ENCODE measurements at regions not wholly inside any gene's neighbourhood (a gene's known extent, or its start where the extent isn't known, plus 50 kb on each side); places are given as distances from the start of the nearest gene placed in this dataset.

DNA sequence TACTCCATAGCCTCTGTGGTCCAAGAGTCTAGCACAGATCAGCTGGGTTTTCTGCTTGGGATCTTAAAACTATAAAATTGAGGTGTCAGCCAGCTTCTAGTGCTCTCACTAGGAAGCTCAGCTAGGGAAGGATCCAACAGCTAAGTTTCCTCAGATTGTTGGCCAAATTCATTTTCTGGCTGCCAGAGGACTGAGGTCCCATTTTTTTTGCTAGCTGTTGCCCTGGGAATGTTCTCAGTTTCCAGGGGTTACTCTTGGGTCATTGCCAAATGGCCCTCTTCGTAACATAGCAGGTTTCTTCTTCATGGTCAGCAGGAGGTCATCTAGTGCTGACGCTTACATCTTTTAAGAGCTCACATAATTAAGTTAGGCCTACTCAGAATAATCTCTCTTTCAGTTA lies 2178.2 kb downstream of the ARAP2 start:
- FAIRE-seq (no peak), DNase-seq (no peak)
- Histone ChIP-seq H3K4me1 (ENCODE audit: control insufficient read depth in 2 of 3, insufficient read depth in 2 of 3, low read depth in 1 of 3, low read length in 3 of 3) (no peaks in the 10 kb centered on the region), H3K27me3 (ENCODE audit: control insufficient read depth, insufficient read depth, low read length) (no peaks in the 10 kb centered on the region), H3K4me3 (ENCODE audit: low read length in 3 of 3) (no peak overlapping the region), H3K9ac (ENCODE audit: low read length in 3 of 3) (no peak overlapping the region), H3K36me3 (ENCODE audit: control insufficient read depth in 2 of 3, insufficient read depth in 3 of 3, low read length in 3 of 3) (no peaks in the 10 kb centered on the region), H3K27ac (ENCODE audit: low read depth in 2 of 2, low read length in 2 of 2) (no peak overlapping the region), H3K9me3 (ENCODE audit: control insufficient read depth in 2 of 3, insufficient read depth in 1 of 3, low read length in 3 of 3) (no peaks in the 10 kb centered on the region)
- intact Hi-C loops (cut with DNase I): no loop called here
- no peak for TF ChIP-seq CTCF (IDR thresholded peaks at IDR 0.05; ENCODE audit: borderline replicate concordance, extremely low read depth, insufficient read depth)

GRCh38 chr4:34091451-34091850 lies 2152.9 kb downstream of the ARAP2 start:
- no peak overlapping the region for H3K4me3 ChIP-seq (ENCODE audit: low read length in 3 of 3)
- no peaks in the 10 kb centered on the region for H3K27me3 ChIP-seq (ENCODE audit: control insufficient read depth, insufficient read depth, low read length)
- TF ChIP-seq CTCF (IDR thresholded peaks at IDR 0.05; ENCODE audit: borderline replicate concordance, extremely low read depth, insufficient read depth): no peak
- no peaks in the 10 kb centered on the region for H3K4me1 ChIP-seq (ENCODE audit: control insufficient read depth in 2 of 3, insufficient read depth in 2 of 3, low read depth in 1 of 3, low read length in 3 of 3)
- no peak for DNase-seq
- no peaks in the 10 kb centered on the region for H3K9me3 ChIP-seq (ENCODE audit: control insufficient read depth in 2 of 3, insufficient read depth in 1 of 3, low read length in 3 of 3)
- H3K36me3 ChIP-seq (ENCODE audit: control insufficient read depth in 2 of 3, insufficient read depth in 3 of 3, low read length in 3 of 3): no peaks in the 10 kb centered on the region
- intact Hi-C loops (cut with DNase I): no loop called here
- no peak overlapping the region for H3K9ac ChIP-seq (ENCODE audit: low read length in 3 of 3)
- H3K27ac ChIP-seq (ENCODE audit: low read depth in 2 of 2, low read length in 2 of 2): no peak overlapping the region
- FAIRE-seq: no peak

DNA sequence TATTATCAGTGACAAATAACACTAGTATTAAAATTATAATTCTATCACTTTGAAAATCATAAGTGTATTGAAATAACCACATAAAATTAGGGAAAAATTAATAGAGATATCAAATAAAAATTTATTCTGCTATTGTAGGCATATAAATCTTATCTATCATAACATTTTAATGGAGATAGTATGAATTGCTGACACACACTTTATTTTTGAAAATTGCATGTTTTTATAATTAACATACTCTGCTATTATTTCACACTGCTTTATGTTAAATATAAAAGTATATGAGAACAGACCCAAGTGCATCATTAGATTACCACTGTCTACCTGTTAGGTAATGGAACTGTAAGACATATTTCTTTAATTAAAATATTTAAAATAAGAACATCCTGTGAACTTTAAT lies 2150.2 kb downstream of the ARAP2 start:
- FAIRE-seq (no peak), DNase-seq (no peak)
- H3K27ac ChIP-seq (ENCODE audit: low read depth in 2 of 2, low read length in 2 of 2): no peak overlapping the region
- intact Hi-C loops (cut with DNase I): no loop called here
- H3K4me3 ChIP-seq (ENCODE audit: low read length in 3 of 3): no peak overlapping the region
- no peak overlapping the region for H3K9ac ChIP-seq (ENCODE audit: low read length in 3 of 3)
- H3K27me3 ChIP-seq (ENCODE audit: control insufficient read depth, insufficient read depth, low read length): no peaks in the 10 kb centered on the region
- H3K36me3 ChIP-seq (ENCODE audit: control insufficient read depth in 2 of 3, insufficient read depth in 3 of 3, low read length in 3 of 3): no peaks in the 10 kb centered on the region
- H3K4me1 ChIP-seq (ENCODE audit: control insufficient read depth in 2 of 3, insufficient read depth in 2 of 3, low read depth in 1 of 3, low read length in 3 of 3): no peaks in the 10 kb centered on the region
- no peaks in the 10 kb centered on the region for H3K9me3 ChIP-seq (ENCODE audit: control insufficient read depth in 2 of 3, insufficient read depth in 1 of 3, low read length in 3 of 3)
- TF ChIP-seq CTCF (IDR thresholded peaks at IDR 0.05; ENCODE audit: borderline replicate concordance, extremely low read depth, insufficient read depth): no peak

- H3K27ac ChIP-seq (ENCODE audit: low read depth in 2 of 2, low read length in 2 of 2): no peak overlapping the region
- FAIRE-seq (no peak), DNase-seq (no peak)
- intact Hi-C loops (cut with DNase I): no loop called here
- H3K36me3 ChIP-seq (ENCODE audit: control insufficient read depth in 2 of 3, insufficient read depth in 3 of 3, low read length in 3 of 3): no peaks in the 10 kb centered on the region
- no peaks in the 10 kb centered on the region for H3K27me3 ChIP-seq (ENCODE audit: control insufficient read depth, insufficient read depth, low read length)
- no peak overlapping the region for H3K4me3 ChIP-seq (ENCODE audit: low read length in 3 of 3)
- H3K9me3 ChIP-seq (ENCODE audit: control insufficient read depth in 2 of 3, insufficient read depth in 1 of 3, low read length in 3 of 3): no peaks in the 10 kb centered on the region
- TF ChIP-seq CTCF (IDR thresholded peaks at IDR 0.05; ENCODE audit: borderline replicate concordance, extremely low read depth, insufficient read depth): no peak
- H3K4me1 ChIP-seq (ENCODE audit: control insufficient read depth in 2 of 3, insufficient read depth in 2 of 3, low read depth in 1 of 3, low read length in 3 of 3): no peaks in the 10 kb centered on the region
- no peak overlapping the region for H3K9ac ChIP-seq (ENCODE audit: low read length in 3 of 3)
These were observed 2139.0 kb downstream of the ARAP2 start for GRCh38 chr4:34105311-34105710.

All from kidney (tissue), 13 donors.